ENCODE measurements at regions not wholly inside any gene's neighbourhood (a gene's known extent, or its start where the extent isn't known, plus 50 kb on each side); places are given as distances from the start of the nearest gene placed in this dataset.

DNA sequence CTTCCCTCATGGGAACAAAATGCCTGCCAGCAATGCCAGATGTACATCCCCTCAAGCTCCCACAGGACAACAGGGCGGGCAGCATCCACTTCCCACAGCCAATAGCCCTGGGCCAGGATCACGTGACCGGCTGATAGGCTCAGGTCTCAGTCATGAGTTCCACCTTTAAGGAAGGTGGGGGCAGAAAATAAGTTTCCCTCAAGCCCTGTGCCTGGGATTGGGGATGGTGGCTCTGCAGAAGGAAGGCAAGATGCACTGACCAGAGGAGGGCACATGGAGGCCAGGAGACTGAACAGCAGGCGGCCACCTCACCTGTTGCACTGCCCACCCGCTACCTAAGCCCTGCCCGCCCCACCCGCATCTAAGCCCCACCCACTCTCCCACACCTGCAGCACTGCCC lies 149.1 kb downstream of the BMP7 start:
- TF ChIP-seq, protein P1, sequence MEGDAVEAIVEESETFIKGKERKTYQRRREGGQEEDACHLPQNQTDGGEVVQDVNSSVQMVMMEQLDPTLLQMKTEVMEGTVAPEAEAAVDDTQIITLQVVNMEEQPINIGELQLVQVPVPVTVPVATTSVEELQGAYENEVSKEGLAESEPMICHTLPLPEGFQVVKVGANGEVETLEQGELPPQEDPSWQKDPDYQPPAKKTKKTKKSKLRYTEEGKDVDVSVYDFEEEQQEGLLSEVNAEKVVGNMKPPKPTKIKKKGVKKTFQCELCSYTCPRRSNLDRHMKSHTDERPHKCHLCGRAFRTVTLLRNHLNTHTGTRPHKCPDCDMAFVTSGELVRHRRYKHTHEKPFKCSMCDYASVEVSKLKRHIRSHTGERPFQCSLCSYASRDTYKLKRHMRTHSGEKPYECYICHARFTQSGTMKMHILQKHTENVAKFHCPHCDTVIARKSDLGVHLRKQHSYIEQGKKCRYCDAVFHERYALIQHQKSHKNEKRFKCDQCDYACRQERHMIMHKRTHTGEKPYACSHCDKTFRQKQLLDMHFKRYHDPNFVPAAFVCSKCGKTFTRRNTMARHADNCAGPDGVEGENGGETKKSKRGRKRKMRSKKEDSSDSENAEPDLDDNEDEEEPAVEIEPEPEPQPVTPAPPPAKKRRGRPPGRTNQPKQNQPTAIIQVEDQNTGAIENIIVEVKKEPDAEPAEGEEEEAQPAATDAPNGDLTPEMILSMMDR (IDR thresholded peaks at IDR 0.05), result no peak
- TF ChIP-seq POLR2A (IDR thresholded peaks at IDR 0.05), result no peak
